ENCODE measurements at regions not wholly inside any gene's neighbourhood (a gene's known extent, or its start where the extent isn't known, plus 50 kb on each side); places are given as distances from the start of the nearest gene placed in this dataset.

DNA sequence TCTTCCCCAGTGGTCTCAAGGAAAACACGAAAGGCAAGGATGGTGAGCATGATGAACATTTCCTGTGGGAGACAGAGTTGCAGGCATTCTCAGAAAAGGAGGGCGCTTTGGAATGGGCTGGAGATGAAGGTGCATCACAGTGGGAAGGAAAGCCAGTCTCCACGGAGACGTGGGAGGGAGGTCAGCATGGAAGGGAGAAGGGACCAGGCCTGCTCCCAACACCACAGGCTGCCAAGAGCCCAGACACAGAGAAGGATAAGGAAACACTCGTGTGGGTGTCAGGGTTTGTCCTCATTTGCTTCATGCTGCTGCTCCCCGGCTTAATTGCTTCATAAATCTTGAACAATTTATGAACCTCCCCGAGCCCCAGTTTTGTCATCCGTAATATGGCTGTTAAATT is 231.5 kb upstream of the ZNF32 start:
- Mint-ChIP-seq H3K36me3 (ENCODE audit: insufficient read depth) (no peaks in the 10 kb centered on the region), H3K4me1 (no peaks in the 10 kb centered on the region), H3K4me3 (no peak overlapping the region), H3K27me3 (peaks cover 19% of the 10 kb centered on the region), H3K27ac (ENCODE audit: low read depth) (no peak overlapping the region), H3K9me3 (no peaks in the 10 kb centered on the region)
- no peak for DNase-seq (ENCODE audit: low spot score in 2 of 2)
- ATAC-seq (replicated peaks; ENCODE audit: extremely low read depth, poor library complexity, severe bottlenecking), result no peak

DNA sequence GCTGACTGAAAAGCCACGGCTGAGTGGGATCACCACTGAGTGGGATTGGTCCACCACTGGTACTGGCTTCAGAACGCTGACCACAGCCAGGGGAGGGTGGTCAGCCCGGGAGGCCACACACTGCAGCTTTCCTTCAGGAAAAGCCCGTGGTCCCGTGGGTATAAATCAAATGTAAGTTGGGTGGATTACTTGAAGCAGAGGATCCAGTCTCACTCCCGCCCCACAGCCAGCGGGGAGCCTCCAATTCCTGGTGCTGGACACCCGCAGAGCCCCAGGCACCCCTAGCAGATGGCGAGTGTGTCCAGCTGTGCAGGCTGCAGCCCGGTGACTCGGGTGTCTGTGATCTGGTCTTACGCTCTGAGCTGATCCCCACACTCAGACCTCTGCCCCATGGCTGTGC is 231.1 kb upstream of the ZNF32 start:
- Mint-ChIP-seq H3K27me3 (peaks cover 19% of the 10 kb centered on the region), H3K4me1 (no peaks in the 10 kb centered on the region), H3K36me3 (ENCODE audit: insufficient read depth) (no peaks in the 10 kb centered on the region), H3K9me3 (no peaks in the 10 kb centered on the region), H3K27ac (ENCODE audit: low read depth) (no peak overlapping the region), H3K4me3 (no peak overlapping the region)
- DNase-seq (ENCODE audit: low spot score in 2 of 2) (no peak), ATAC-seq (replicated peaks; ENCODE audit: extremely low read depth, poor library complexity, severe bottlenecking) (no peak)

DNA sequence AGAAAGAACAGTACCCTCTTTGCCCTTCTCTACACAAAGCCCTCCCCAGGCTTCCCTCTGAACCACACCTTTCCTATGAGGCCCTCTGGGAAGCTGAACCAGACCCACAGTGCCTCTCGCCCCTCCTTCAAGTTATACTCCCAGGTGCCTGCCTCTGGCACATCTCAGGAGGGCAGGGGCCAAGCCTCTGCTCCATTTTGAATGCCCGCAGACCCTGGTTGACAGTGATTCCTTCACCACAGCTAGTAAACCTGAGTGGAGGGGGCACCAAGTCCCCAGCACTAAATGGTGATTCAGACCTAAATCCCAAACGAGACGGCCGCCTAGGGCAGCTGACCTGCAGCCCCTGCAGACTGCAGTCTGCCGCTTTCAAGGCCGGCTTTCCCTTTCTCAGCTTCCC is 230.5 kb upstream of the ZNF32 start:
- Mint-ChIP-seq H3K9me3 (no peaks in the 10 kb centered on the region), H3K27ac (ENCODE audit: low read depth) (no peak overlapping the region), H3K4me1 (no peaks in the 10 kb centered on the region), H3K27me3 (peaks cover 19% of the 10 kb centered on the region), H3K36me3 (ENCODE audit: insufficient read depth) (no peaks in the 10 kb centered on the region), H3K4me3 (no peak overlapping the region)
- DNase-seq (ENCODE audit: low spot score in 2 of 2), result no peak
- no peak for ATAC-seq (replicated peaks; ENCODE audit: extremely low read depth, poor library complexity, severe bottlenecking)

DNA sequence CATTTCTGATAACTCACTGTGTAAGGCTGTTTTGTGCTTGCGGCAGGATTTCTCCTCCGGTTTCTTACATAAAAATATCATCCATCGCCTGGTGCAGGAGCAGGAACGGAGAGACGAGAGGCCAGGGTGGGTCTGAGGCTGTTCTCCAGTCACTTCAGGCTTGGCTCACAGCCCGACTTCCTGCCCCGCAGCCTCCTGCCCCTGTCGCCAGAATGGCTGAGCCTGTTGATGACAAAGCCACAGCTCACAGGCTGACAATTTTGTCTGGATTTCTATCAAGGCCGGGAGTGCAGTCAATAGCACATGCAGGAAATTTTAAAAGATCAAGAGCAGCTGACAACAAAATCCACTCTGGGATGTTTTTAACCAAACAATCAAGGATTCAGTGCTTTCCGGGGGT is 229.7 kb upstream of the ZNF32 start:
- no peaks in the 10 kb centered on the region for H3K9me3 Mint-ChIP-seq
- DNase-seq (ENCODE audit: low spot score in 2 of 2), result no peak
- H3K27ac Mint-ChIP-seq (ENCODE audit: low read depth), result no peak overlapping the region
- no peaks in the 10 kb centered on the region for H3K4me1 Mint-ChIP-seq
- H3K36me3 Mint-ChIP-seq (ENCODE audit: insufficient read depth), result no peaks in the 10 kb centered on the region
- ATAC-seq (replicated peaks; ENCODE audit: extremely low read depth, poor library complexity, severe bottlenecking), result no peak
- H3K4me3 Mint-ChIP-seq, result no peak overlapping the region
- H3K27me3 Mint-ChIP-seq, result peaks cover 19% of the 10 kb centered on the region

DNA sequence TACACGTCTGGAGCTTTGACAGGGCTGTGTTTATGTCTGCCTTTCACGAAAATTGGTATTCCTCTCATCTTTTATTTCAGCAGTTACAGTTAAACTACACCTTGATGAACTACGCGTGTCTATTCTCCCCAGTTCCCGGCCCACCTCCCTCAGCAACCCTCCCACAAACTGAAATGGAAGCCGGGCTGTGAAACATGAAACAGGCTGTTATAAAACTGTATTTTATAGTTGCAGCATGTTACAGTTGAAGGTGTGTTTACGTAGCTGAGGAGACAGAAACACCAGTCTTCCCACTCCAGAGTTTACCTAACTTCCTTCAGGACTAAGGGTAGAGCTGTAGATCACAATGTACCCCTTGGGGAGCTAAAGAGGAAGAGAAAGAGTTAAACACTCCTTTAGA is 228.3 kb upstream of the ZNF32 start:
- ATAC-seq (replicated peaks; ENCODE audit: extremely low read depth, poor library complexity, severe bottlenecking), result no peak
- Mint-ChIP-seq H3K4me1 (no peaks in the 10 kb centered on the region), H3K4me3 (no peak overlapping the region), H3K36me3 (ENCODE audit: insufficient read depth) (no peaks in the 10 kb centered on the region), H3K9me3 (no peaks in the 10 kb centered on the region), H3K27ac (ENCODE audit: low read depth) (no peak overlapping the region), H3K27me3 (peaks cover 19% of the 10 kb centered on the region)
- no peak for DNase-seq (ENCODE audit: low spot score in 2 of 2)

- ATAC-seq (replicated peaks; ENCODE audit: extremely low read depth, poor library complexity, severe bottlenecking), result no peak
- H3K4me1 Mint-ChIP-seq, result no peaks in the 10 kb centered on the region
Measured at GRCh38 chr10:43874984-43875383, 226.3 kb upstream of the ZNF32 start.

GRCh38 chr10:43873717-43874116 is 225.0 kb upstream of the ZNF32 start:
- Mint-ChIP-seq H3K4me3 (no peak overlapping the region), H3K27ac (ENCODE audit: low read depth) (no peak overlapping the region), H3K4me1 (no peaks in the 10 kb centered on the region), H3K9me3 (no peaks in the 10 kb centered on the region), H3K27me3 (peaks cover 13% of the 10 kb centered on the region), H3K36me3 (ENCODE audit: insufficient read depth) (no peaks in the 10 kb centered on the region)
- DNase-seq (ENCODE audit: low spot score in 2 of 2) (no peak), ATAC-seq (replicated peaks; ENCODE audit: extremely low read depth, poor library complexity, severe bottlenecking) (no peak)

More at GRCh38 chr10:43874984-43875383, 226.3 kb upstream of the ZNF32 start:
- DNase-seq (ENCODE audit: low spot score in 2 of 2), result no peak
- Mint-ChIP-seq H3K9me3 (no peaks in the 10 kb centered on the region), H3K27me3 (peaks cover 19% of the 10 kb centered on the region), H3K36me3 (ENCODE audit: insufficient read depth) (no peaks in the 10 kb centered on the region), H3K27ac (ENCODE audit: low read depth) (no peak overlapping the region), H3K4me3 (no peak overlapping the region)

- Mint-ChIP-seq H3K27ac (ENCODE audit: low read depth) (no peak overlapping the region), H3K4me1 (no peaks in the 10 kb centered on the region)
Measured at GRCh38 chr10:43872644-43873043, 224.0 kb upstream of the ZNF32 start.

GRCh38 chr10:43871545-43871944 is 222.9 kb upstream of the ZNF32 start:
- DNase-seq (ENCODE audit: low spot score in 2 of 2), result no peak
- H3K4me1 Mint-ChIP-seq, result no peaks in the 10 kb centered on the region
- H3K9me3 Mint-ChIP-seq, result no peaks in the 10 kb centered on the region
- H3K36me3 Mint-ChIP-seq (ENCODE audit: insufficient read depth), result no peaks in the 10 kb centered on the region
- H3K27me3 Mint-ChIP-seq, result peaks cover 3% of the 10 kb centered on the region
- H3K4me3 Mint-ChIP-seq, result no peak overlapping the region
- ATAC-seq (replicated peaks; ENCODE audit: extremely low read depth, poor library complexity, severe bottlenecking), result no peak
- no peak overlapping the region for H3K27ac Mint-ChIP-seq (ENCODE audit: low read depth)

More at GRCh38 chr10:43872644-43873043, 224.0 kb upstream of the ZNF32 start:
- DNase-seq (ENCODE audit: low spot score in 2 of 2) (no peak), ATAC-seq (replicated peaks; ENCODE audit: extremely low read depth, poor library complexity, severe bottlenecking) (no peak)
- Mint-ChIP-seq H3K9me3 (no peaks in the 10 kb centered on the region), H3K4me3 (no peak overlapping the region), H3K36me3 (ENCODE audit: insufficient read depth) (no peaks in the 10 kb centered on the region), H3K27me3 (peaks cover 2% of the 10 kb centered on the region)

GRCh38 chr10:43870968-43871439 is 222.3 kb upstream of the ZNF32 start:
- Mint-ChIP-seq H3K27ac (ENCODE audit: low read depth) (no peak overlapping the region), H3K9me3 (no peaks in the 10 kb centered on the region), H3K36me3 (ENCODE audit: insufficient read depth) (no peaks in the 10 kb centered on the region)

DNA sequence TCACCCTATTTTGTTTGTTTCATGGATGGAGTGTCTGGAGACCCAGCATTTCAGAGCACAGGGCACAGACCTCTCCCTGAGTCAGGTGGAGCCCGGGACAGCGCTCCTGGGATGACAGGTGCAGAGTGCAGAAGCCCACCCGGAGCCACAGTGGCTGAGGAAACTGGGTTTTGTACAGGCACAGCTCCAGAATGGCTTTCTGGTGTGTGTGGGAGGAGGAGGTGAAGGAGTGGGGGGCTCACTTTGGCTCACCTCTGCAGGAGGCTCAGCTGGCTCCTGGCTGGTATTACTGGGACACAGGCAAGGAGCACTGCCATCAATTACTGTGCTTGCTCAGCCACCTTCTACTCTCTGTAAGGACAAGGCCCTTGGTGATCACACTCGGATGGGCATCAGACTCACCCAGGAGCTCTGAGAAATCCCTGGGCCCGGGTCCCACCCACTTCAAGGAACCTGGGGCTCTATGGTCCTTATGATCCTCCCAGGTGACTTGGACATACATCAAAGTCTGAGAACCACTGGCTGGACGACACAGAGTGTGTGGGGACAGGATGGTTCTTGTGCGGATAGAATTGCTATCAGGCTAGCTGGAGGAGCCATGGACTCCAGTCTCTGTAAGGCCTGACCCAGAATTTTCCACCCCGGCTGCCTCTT is 221.1 kb upstream of the ZNF32 start:
- H3K36me3 Mint-ChIP-seq (ENCODE audit: insufficient read depth), result no peaks in the 10 kb centered on the region
- DNase-seq (ENCODE audit: low spot score in 2 of 2), result no peak
- H3K4me1 Mint-ChIP-seq, result no peaks in the 10 kb centered on the region

More at GRCh38 chr10:43870968-43871439, 222.3 kb upstream of the ZNF32 start:
- no peak for DNase-seq (ENCODE audit: low spot score in 2 of 2)
- Mint-ChIP-seq H3K4me3 (no peak overlapping the region), H3K4me1 (no peaks in the 10 kb centered on the region), H3K27me3 (peaks cover 8% of the 10 kb centered on the region)
- no peak for ATAC-seq (replicated peaks; ENCODE audit: extremely low read depth, poor library complexity, severe bottlenecking)

GRCh38 chr10:43868952-43869351 is 220.3 kb upstream of the ZNF32 start:
- no peaks in the 10 kb centered on the region for H3K36me3 Mint-ChIP-seq (ENCODE audit: insufficient read depth)
- no peaks in the 10 kb centered on the region for H3K9me3 Mint-ChIP-seq
- H3K27me3 Mint-ChIP-seq, result peaks cover 13% of the 10 kb centered on the region
- no peak overlapping the region for H3K27ac Mint-ChIP-seq (ENCODE audit: low read depth)
- H3K4me3 Mint-ChIP-seq, result no peak overlapping the region
- ATAC-seq (replicated peaks; ENCODE audit: extremely low read depth, poor library complexity, severe bottlenecking), result no peak
- DNase-seq (ENCODE audit: low spot score in 2 of 2), result no peak
- H3K4me1 Mint-ChIP-seq, result no peaks in the 10 kb centered on the region

More for the DNA sequence above, 221.1 kb upstream of the ZNF32 start:
- Mint-ChIP-seq H3K27ac (ENCODE audit: low read depth) (no peak overlapping the region), H3K27me3 (peaks cover 13% of the 10 kb centered on the region), H3K9me3 (no peaks in the 10 kb centered on the region), H3K4me3 (no peak overlapping the region)
- ATAC-seq (replicated peaks; ENCODE audit: extremely low read depth, poor library complexity, severe bottlenecking), result no peak

DNA sequence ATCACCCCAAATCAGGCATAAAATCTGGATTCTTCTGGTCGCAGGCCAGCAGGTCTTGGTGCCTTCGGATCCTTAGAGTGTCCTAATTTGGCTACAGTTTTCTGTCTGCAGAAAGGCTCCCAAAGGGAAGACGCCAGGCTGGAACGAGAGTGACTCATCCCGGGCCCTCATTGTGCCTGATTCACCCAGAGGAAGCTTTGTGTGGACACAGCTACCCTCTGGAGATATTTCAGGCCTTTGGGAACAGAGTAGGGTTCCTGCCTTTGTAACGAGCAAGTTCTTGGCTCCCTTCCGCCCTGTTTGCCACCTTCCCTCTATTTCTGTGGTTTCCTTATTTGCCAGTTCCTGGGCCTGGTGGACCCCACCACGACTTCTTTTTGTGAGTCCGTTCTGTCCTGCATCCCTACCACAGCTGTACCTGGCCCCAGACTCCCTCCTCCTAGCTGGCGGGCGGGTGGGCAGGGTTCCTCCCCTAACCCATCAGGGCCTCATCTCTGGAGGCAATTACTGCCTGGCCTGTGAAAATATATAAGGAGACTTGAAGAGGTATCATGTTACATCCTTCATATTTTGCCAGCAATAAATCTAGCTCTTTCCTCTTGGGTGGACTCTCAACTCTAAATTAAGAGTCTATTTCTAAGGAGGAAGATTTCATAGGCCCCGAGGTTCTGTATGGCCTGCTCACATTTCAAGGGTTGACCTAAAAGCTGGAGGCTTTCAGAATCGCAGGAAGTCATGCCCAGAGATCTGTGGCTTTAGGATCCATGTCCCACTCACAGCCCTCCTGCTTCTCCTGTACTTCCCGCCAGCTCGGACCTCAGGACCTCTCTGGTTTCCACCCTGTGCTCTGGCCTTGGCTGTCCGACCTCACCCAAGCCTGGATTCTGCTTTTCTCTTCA is 219.2 kb upstream of the ZNF32 start:
- no peaks in the 10 kb centered on the region for H3K9me3 Mint-ChIP-seq
- H3K36me3 Mint-ChIP-seq (ENCODE audit: insufficient read depth), result no peaks in the 10 kb centered on the region
- ATAC-seq (replicated peaks; ENCODE audit: extremely low read depth, poor library complexity, severe bottlenecking), result no peak
- no peak overlapping the region for H3K27ac Mint-ChIP-seq (ENCODE audit: low read depth)
- no peaks in the 10 kb centered on the region for H3K4me1 Mint-ChIP-seq
- DNase-seq (ENCODE audit: low spot score in 2 of 2), result no peak
- no peak overlapping the region for H3K4me3 Mint-ChIP-seq
- H3K27me3 Mint-ChIP-seq, result peaks cover 13% of the 10 kb centered on the region
